ENCODE measurements at regions not wholly inside any gene's neighbourhood (a gene's known extent, or its start where the extent isn't known, plus 50 kb on each side); places are given as distances from the start of the nearest gene placed in this dataset.

DNA sequence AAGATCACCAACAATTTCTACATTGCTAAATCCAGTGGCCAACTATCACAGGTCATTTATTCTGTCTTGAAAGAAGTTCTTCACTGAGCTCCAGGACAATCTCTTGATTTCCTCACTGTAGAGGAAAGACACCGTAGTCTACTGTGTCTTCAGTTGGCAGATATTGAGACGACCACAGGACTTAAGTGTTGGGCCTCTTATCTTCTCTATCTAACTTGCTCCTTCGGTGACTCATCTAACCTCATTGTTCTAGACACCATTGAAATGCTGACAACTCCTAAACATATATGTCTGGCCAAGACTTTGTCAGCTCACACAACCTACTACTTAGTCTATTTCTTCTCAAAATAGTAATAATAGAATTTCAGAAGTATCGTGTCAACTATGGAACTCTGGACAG, 425.8 kb downstream of the ARAP2 start:
- Histone ChIP-seq H2AFZ (ENCODE audit: low read length) (no peak overlapping the region), H3K79me2 (ENCODE audit: insufficient read depth, low read length) (no peaks in the 10 kb centered on the region), H3K27ac (ENCODE audit: low read depth, low read length, poor library complexity, severe bottlenecking) (no peak overlapping the region), H3K9me3 (ENCODE audit: low read length) (no peaks in the 10 kb centered on the region), H4K20me1 (ENCODE audit: insufficient read depth, low read length) (no peaks in the 10 kb centered on the region), H3K4me3 (ENCODE audit: low read depth, low read length, poor library complexity, severe bottlenecking) (no peak overlapping the region), H3K4me2 (ENCODE audit: low read length) (no peak overlapping the region), H3F3A (ENCODE audit: insufficient read depth, low read length) (no peaks in the 10 kb centered on the region), H3K4me1 (ENCODE audit: insufficient read depth, low read length, severe bottlenecking) (no peaks in the 10 kb centered on the region), H3K36me3 (ENCODE audit: insufficient read depth, low read length) (no peaks in the 10 kb centered on the region), H3K9me2 (ENCODE audit: low read depth, low read length) (no peaks in the 10 kb centered on the region), H3K27me3 (ENCODE audit: insufficient read depth, low read length) (no peaks in the 10 kb centered on the region), H3K9ac (ENCODE audit: low read length) (no peak overlapping the region)
- TF ChIP-seq, protein P1, sequence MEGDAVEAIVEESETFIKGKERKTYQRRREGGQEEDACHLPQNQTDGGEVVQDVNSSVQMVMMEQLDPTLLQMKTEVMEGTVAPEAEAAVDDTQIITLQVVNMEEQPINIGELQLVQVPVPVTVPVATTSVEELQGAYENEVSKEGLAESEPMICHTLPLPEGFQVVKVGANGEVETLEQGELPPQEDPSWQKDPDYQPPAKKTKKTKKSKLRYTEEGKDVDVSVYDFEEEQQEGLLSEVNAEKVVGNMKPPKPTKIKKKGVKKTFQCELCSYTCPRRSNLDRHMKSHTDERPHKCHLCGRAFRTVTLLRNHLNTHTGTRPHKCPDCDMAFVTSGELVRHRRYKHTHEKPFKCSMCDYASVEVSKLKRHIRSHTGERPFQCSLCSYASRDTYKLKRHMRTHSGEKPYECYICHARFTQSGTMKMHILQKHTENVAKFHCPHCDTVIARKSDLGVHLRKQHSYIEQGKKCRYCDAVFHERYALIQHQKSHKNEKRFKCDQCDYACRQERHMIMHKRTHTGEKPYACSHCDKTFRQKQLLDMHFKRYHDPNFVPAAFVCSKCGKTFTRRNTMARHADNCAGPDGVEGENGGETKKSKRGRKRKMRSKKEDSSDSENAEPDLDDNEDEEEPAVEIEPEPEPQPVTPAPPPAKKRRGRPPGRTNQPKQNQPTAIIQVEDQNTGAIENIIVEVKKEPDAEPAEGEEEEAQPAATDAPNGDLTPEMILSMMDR (IDR thresholded peaks at IDR 0.05; ENCODE audit: low read length), result no peak
- TF ChIP-seq EZH2 (IDR thresholded peaks at IDR 0.05; ENCODE audit: borderline replicate concordance, low read length), result no peak

- Histone ChIP-seq H3K9me2 (ENCODE audit: low read depth, low read length) (no peaks in the 10 kb centered on the region), H3K36me3 (ENCODE audit: insufficient read depth, low read length) (no peaks in the 10 kb centered on the region)
- TF ChIP-seq, protein P1 (IDR thresholded peaks at IDR 0.05; ENCODE audit: low read length), result no peak
- TF ChIP-seq EZH2 (IDR thresholded peaks at IDR 0.05; ENCODE audit: borderline replicate concordance, low read length), result no peak
These were observed 424.3 kb downstream of the ARAP2 start for GRCh38 chr4:35820003-35820402.

GRCh38 chr4:35824231-35824630, 420.1 kb downstream of the ARAP2 start:
- no peak for TF ChIP-seq EZH2 (IDR thresholded peaks at IDR 0.05; ENCODE audit: borderline replicate concordance, low read length)
- TF ChIP-seq, protein P1 (IDR thresholded peaks at IDR 0.05; ENCODE audit: low read length), result no peak
- no peaks in the 10 kb centered on the region for H3K27me3 ChIP-seq (ENCODE audit: insufficient read depth, low read length)
- no peak overlapping the region for H3K27ac ChIP-seq (ENCODE audit: low read depth, low read length, poor library complexity, severe bottlenecking)

More at GRCh38 chr4:35820003-35820402, 424.3 kb downstream of the ARAP2 start:
- Histone ChIP-seq H3K27ac (ENCODE audit: low read depth, low read length, poor library complexity, severe bottlenecking) (no peak overlapping the region), H4K20me1 (ENCODE audit: insufficient read depth, low read length) (no peaks in the 10 kb centered on the region), H3K79me2 (ENCODE audit: insufficient read depth, low read length) (no peaks in the 10 kb centered on the region), H3K27me3 (ENCODE audit: insufficient read depth, low read length) (no peaks in the 10 kb centered on the region), H3K4me1 (ENCODE audit: insufficient read depth, low read length, severe bottlenecking) (no peaks in the 10 kb centered on the region), H2AFZ (ENCODE audit: low read length) (no peak overlapping the region), H3K9ac (ENCODE audit: low read length) (no peak overlapping the region), H3K4me2 (ENCODE audit: low read length) (no peak overlapping the region), H3F3A (ENCODE audit: insufficient read depth, low read length) (no peaks in the 10 kb centered on the region), H3K9me3 (ENCODE audit: low read length) (no peaks in the 10 kb centered on the region), H3K4me3 (ENCODE audit: low read depth, low read length, poor library complexity, severe bottlenecking) (no peak overlapping the region)

More at GRCh38 chr4:35824231-35824630, 420.1 kb downstream of the ARAP2 start:
- H3K9me2 ChIP-seq (ENCODE audit: low read depth, low read length), result no peaks in the 10 kb centered on the region
- H3K4me2 ChIP-seq (ENCODE audit: low read length), result no peak overlapping the region
- no peaks in the 10 kb centered on the region for H3K36me3 ChIP-seq (ENCODE audit: insufficient read depth, low read length)
- H3K4me3 ChIP-seq (ENCODE audit: low read depth, low read length, poor library complexity, severe bottlenecking), result no peak overlapping the region
- H3K4me1 ChIP-seq (ENCODE audit: insufficient read depth, low read length, severe bottlenecking), result no peaks in the 10 kb centered on the region
- no peaks in the 10 kb centered on the region for H3K9me3 ChIP-seq (ENCODE audit: low read length)
- H4K20me1 ChIP-seq (ENCODE audit: insufficient read depth, low read length), result no peaks in the 10 kb centered on the region
- no peaks in the 10 kb centered on the region for H3F3A ChIP-seq (ENCODE audit: insufficient read depth, low read length)
- H2AFZ ChIP-seq (ENCODE audit: low read length), result no peak overlapping the region
- no peak overlapping the region for H3K9ac ChIP-seq (ENCODE audit: low read length)
- H3K79me2 ChIP-seq (ENCODE audit: insufficient read depth, low read length), result no peaks in the 10 kb centered on the region

All from OCI-LY1 (cell line).